Colonic mucosa (tissue), 4 donors: ENCODE measurements at regions not wholly inside any gene's neighbourhood (a gene's known extent, or its start where the extent isn't known, plus 50 kb on each side); places are given as distances from the start of the nearest gene placed in this dataset.

Experiments used
- DNase-seq: peaks from one replicate; pipeline ENCODE4 v3.0.0-alpha.2; 2020
- H3K27ac ChIP-seq: fragments of 200-600 bp; one replicate; pipeline ENCODE4 v1.8.0; 2021
- H3K27me3 ChIP-seq: fragments of 200-600 bp; one replicate; pipeline ENCODE4 v1.8.0; 2021
- H3K36me3 ChIP-seq: fragments of 200-600 bp; one replicate; pipeline ENCODE4 v1.8.0; 2021
- H3K4me1 ChIP-seq: fragments of 200-600 bp; one replicate; pipeline ENCODE4 v1.8.0; 2021; ENCODE audit warnings: mild to moderate bottlenecking
- H3K4me3 ChIP-seq: fragments of 200-600 bp; one replicate; pipeline ENCODE4 v1.8.0; 2021
- H3K9ac ChIP-seq, 2 donors: one replicate each; pipeline ENCODE4 v1.7.0; 2013; ENCODE audit warnings: control low read depth in 2 of 2, low read depth in 2 of 2, low read length in 2 of 2
- H3K9me3 ChIP-seq: fragments of 200-600 bp; one replicate; pipeline ENCODE4 v1.8.0; 2021
- intact Hi-C: fragments of 100-400 bp; cut with DNase I; formaldehyde crosslinking; loops from one replicate; pipeline ENCODE4 v1.14.1; 2022
- TF ChIP-seq, protein P1 (sequence below): fragments of 200-600 bp; IDR thresholded peaks from one replicate; pipeline ENCODE4 v1.8.0; 2022; ENCODE audit warnings: antibody characterized with exemption, mild to moderate bottlenecking
- donor health status: healthy.
- donor health status: DM: no; HTN: no; CAD: no.
- donor health status: DM: no; HTN: no; CAD: no.

DNA sequence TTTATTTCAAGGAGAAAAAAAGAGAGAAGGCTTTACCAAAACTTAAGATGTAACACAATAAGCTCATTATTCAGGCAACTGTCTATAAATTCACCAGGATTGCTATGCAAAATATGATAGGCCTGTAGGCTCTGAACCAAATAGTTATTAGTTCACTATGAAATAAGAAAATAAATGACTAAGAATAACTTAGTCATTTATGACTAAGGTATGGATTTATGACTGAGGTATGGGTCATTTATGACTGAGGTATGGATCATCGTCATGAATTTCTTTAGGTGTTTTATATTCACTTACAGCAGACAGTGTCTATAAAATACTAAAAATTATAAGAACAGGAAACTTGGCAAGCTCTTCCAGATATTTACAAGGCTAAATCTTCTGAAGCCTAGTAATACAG lies 52.1 kb upstream of the SNX9 start:
- H3K36me3 ChIP-seq: no peaks in the 10 kb centered on the region

DNA sequence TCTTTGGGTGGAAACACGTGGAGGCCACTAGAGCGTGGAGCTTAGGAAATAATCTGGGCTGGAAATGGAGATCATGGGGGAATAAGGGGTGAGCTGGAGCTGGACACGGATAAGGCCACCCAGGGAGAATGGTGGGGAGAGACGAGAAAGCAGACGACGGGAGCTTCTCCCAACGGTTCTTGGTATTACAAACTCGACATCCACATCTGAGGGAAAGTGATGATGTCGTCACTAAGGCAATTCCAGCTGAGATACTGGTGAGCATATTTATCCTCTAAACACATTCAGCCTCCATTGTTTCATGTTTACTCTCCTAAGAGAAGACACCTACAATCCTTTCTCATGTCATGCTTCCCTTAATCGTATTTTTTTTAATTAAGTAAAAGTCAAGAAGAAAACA lies 50.2 kb upstream of the SNX9 start:
- DNase-seq: no peak
- Histone ChIP-seq H3K36me3 (no peaks in the 10 kb centered on the region), H3K9me3 (no peaks in the 10 kb centered on the region), H3K4me3 (no peak overlapping the region), H3K9ac (no peak overlapping the region), H3K27ac (no peak overlapping the region), H3K4me1 (no peaks in the 10 kb centered on the region), H3K27me3 (no peaks in the 10 kb centered on the region)
- intact Hi-C loops: no loop called here
- TF ChIP-seq, protein P1, sequence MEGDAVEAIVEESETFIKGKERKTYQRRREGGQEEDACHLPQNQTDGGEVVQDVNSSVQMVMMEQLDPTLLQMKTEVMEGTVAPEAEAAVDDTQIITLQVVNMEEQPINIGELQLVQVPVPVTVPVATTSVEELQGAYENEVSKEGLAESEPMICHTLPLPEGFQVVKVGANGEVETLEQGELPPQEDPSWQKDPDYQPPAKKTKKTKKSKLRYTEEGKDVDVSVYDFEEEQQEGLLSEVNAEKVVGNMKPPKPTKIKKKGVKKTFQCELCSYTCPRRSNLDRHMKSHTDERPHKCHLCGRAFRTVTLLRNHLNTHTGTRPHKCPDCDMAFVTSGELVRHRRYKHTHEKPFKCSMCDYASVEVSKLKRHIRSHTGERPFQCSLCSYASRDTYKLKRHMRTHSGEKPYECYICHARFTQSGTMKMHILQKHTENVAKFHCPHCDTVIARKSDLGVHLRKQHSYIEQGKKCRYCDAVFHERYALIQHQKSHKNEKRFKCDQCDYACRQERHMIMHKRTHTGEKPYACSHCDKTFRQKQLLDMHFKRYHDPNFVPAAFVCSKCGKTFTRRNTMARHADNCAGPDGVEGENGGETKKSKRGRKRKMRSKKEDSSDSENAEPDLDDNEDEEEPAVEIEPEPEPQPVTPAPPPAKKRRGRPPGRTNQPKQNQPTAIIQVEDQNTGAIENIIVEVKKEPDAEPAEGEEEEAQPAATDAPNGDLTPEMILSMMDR: no peak

More for the DNA sequence above, 52.1 kb upstream of the SNX9 start:
- no peaks in the 10 kb centered on the region for H3K9me3 ChIP-seq
- DNase-seq: no peak
- H3K27ac ChIP-seq: no peak overlapping the region
- H3K4me1 ChIP-seq: no peaks in the 10 kb centered on the region
- no peaks in the 10 kb centered on the region for H3K27me3 ChIP-seq
- no peak overlapping the region for H3K9ac ChIP-seq
- TF ChIP-seq, protein P1: no peak
- intact Hi-C loops: no loop called here
- no peak overlapping the region for H3K4me3 ChIP-seq
